ENCODE measurements at regions not wholly inside any gene's neighbourhood (a gene's known extent, or its start where the extent isn't known, plus 50 kb on each side); places are given as distances from the start of the nearest gene placed in this dataset.

GRCh38 chr4:54967289-54967688 lies 158.1 kb downstream of the KDR start:
- DNase-seq (ENCODE audit: low read depth), result no peak
- no peak for TF ChIP-seq CTCF (conservative IDR thresholded peaks at IDR 0.05; ENCODE audit: low read depth, low read length)
- no peak overlapping the region for H3K4me3 ChIP-seq (ENCODE audit: low read depth, low read length)

- no peak overlapping the region for H3K4me3 ChIP-seq (ENCODE audit: low read depth, low read length)
- TF ChIP-seq CTCF (conservative IDR thresholded peaks at IDR 0.05; ENCODE audit: low read depth, low read length), result peak; percentile 73
- DNase-seq (ENCODE audit: low read depth), result peak; percentile 67
These were observed 163.9 kb downstream of the KDR start for GRCh38 chr4:54961357-54961975.

GRCh38 chr4:54959651-54960116 lies 165.7 kb downstream of the KDR start:
- DNase-seq (ENCODE audit: low read depth), result peak; percentile 81
- no peak for TF ChIP-seq CTCF (conservative IDR thresholded peaks at IDR 0.05; ENCODE audit: low read depth, low read length)
- H3K4me3 ChIP-seq (ENCODE audit: low read depth, low read length), result no peak overlapping the region

- no peak for TF ChIP-seq CTCF (conservative IDR thresholded peaks at IDR 0.05; ENCODE audit: low read depth, low read length)
- DNase-seq (ENCODE audit: low read depth), result no peak
- H3K4me3 ChIP-seq (ENCODE audit: low read depth, low read length), result no peak overlapping the region
These were observed 166.3 kb downstream of the KDR start for GRCh38 chr4:54959131-54959530.

- DNase-seq (ENCODE audit: low read depth), result peak; percentile 84
- no peak for TF ChIP-seq CTCF (conservative IDR thresholded peaks at IDR 0.05; ENCODE audit: low read depth, low read length)
- H3K4me3 ChIP-seq (ENCODE audit: low read depth, low read length), result no peak overlapping the region
These were observed 167.2 kb downstream of the KDR start for GRCh38 chr4:54958236-54958635.

- no peak for TF ChIP-seq CTCF (conservative IDR thresholded peaks at IDR 0.05; ENCODE audit: low read depth, low read length)
- no peak for DNase-seq (ENCODE audit: low read depth)
- H3K4me3 ChIP-seq (ENCODE audit: low read depth, low read length), result no peak overlapping the region
These were observed 170.6 kb downstream of the KDR start for GRCh38 chr4:54954656-54955388.

GRCh38 chr4:54946741-54947140 lies 178.7 kb downstream of the KDR start:
- no peak for DNase-seq (ENCODE audit: low read depth)
- TF ChIP-seq CTCF (conservative IDR thresholded peaks at IDR 0.05; ENCODE audit: low read depth, low read length), result no peak

More at GRCh38 chr4:54946741-54947140, 178.7 kb downstream of the KDR start:
- no peak overlapping the region for H3K4me3 ChIP-seq (ENCODE audit: low read depth, low read length)
